Psoas muscle (tissue), 7 donors: ENCODE measurements at regions not wholly inside any gene's neighbourhood (a gene's known extent, or its start where the extent isn't known, plus 50 kb on each side); places are given as distances from the start of the nearest gene placed in this dataset.

Experiments used
- ATAC-seq, 4 donors: fragments of 200-7000 bp; cut with Tn5 transposase; one replicate each; pipeline ENCODE4 v1.9.1; 2020; ENCODE audit warnings: moderate library complexity in 3 of 4, mild to moderate bottlenecking in 2 of 4
- DNase-seq, 2 donors: peaks; one replicate each; pipeline ENCODE4 v3.0.0-alpha.2; 2020
- H3K27ac ChIP-seq: fragments of 200-600 bp; one replicate; pipeline ENCODE4 v1.8.0; 2022
- H3K27me3 ChIP-seq, 3 donors: fragments of 200-600 bp in 1 of 3; one replicate each; pipeline versions ENCODE4 v1.6.1 to v1.8.0; 2013 to 2022; ENCODE audit warnings: low read length in 2 of 3, mild to moderate bottlenecking in 2 of 3, moderate library complexity in 1 of 3; ENCODE audit not compliant: insufficient read depth in 3 of 3
- H3K36me3 ChIP-seq, 2 donors: fragments of 200-600 bp in 1 of 2; one replicate each; pipeline versions ENCODE4 v1.6.1 to v1.8.0; 2013 to 2022; ENCODE audit warnings: low read depth in 1 of 2, mild to moderate bottlenecking in 1 of 2, moderate library complexity in 1 of 2; ENCODE audit not compliant: insufficient read depth in 1 of 2
- H3K4me1 ChIP-seq: fragments of 200-600 bp; one replicate; pipeline ENCODE4 v1.8.0; 2022
- H3K4me3 ChIP-seq: fragments of 200-600 bp; one replicate; pipeline ENCODE4 v1.8.0; 2022; ENCODE audit warnings: mild to moderate bottlenecking
- H3K9me3 ChIP-seq: fragments of 200-600 bp; one replicate; pipeline ENCODE4 v1.8.0; 2022
- CTCF ChIP-seq: fragments of 200-600 bp; IDR thresholded peaks from one replicate; pipeline ENCODE4 v1.8.0; 2022; ENCODE audit warnings: antibody characterized with exemption
- WGBS, 3 donors: extraction: QIAGEN DNeasy Blood & Tissue Kit; methylation state at CpG; one replicate each; pipeline versions ENCODE4 v1.1.6 to v1.1.7; 2013; 5-methylcytosine and 5-hydroxymethylcytosine counted together
- intact Hi-C, 2 donors: fragments of 100-400 bp; cut with DNase I; formaldehyde crosslinking; loops; one replicate each; pipeline versions ENCODE4 v1.11.0 to v1.14.2; 2022
- donor health status: healthy with polysubstance abuse.
- donor health status: DM: no; HTN: no; CAD: no; lungs with moderate emphysema.
- donor health status: Bipolar disorder and iron deficiency.
- donor health status: healthy.
- donor health status: DM: yes; HTN: yes; CAD: no.
- donor health status: DM: no; HTN: no; CAD: no.
- donor health status: DM: yes; HTN: yes; CAD: no.

DNA sequence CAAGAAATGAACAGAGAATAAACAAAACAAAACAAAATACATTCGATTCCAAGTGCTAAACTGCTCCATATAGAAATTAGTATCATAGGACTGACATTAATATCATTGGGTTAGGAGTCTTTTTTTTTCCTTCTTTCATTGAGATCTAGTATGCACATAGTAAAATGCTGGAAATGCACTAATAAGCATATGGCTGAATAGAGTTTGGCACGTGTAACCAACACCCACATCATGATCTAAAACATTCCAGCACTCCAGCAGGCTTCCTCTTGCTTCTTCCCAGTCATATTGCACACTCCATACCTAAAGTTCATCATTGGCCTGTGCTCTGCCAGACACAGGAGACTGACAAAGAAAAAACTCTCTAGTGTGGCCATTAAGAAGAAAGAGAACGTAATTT, 117.5 kb downstream of the POU4F1 start:
- Histone ChIP-seq H3K4me1 (no peaks in the 10 kb centered on the region), H3K9me3 (no peaks in the 10 kb centered on the region), H3K27me3 (no peaks in the 10 kb centered on the region), H3K27ac (no peak overlapping the region), H3K4me3 (no peak overlapping the region), H3K36me3 (no peaks in the 10 kb centered on the region)
- DNase-seq (no peak), ATAC-seq (no peak)
- WGBS, 3 donors, result 68 to 69% (median 68%) methylated on average over 3 of the region's 3 CpGs
- no peak for TF ChIP-seq CTCF
- intact Hi-C loops, result no loop called here

DNA sequence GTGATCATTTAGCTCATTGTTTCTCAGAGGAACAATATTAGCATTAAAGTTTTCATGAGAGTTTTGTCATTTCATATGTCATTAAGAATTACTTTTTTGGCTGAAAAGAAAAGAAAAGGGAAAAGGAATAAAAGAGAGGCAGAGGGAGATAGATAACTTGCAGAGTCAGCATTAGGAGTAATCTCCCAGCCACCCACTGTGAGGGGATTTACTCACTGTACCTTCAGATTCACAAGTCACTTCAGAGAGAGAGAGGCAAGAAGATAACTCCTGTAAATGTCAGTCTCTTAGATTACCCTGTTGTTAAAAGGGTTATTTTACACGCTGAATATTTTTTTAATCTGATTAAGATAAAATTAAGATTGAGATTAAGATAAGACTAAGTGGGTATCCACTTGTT, 125.2 kb downstream of the POU4F1 start:
- no peak overlapping the region for H3K4me3 ChIP-seq
- no peak overlapping the region for H3K27ac ChIP-seq
- no peaks in the 10 kb centered on the region for H3K4me1 ChIP-seq
- no peaks in the 10 kb centered on the region for H3K9me3 ChIP-seq
- TF ChIP-seq CTCF, result no peak
- WGBS, 3 donors, result 89 to 91% (median 90%) methylated on average over 1 of the region's 1 CpG
- DNase-seq (no peak), ATAC-seq (no peak)
- intact Hi-C loops, result no loop called here
- H3K27me3 ChIP-seq, result no peaks in the 10 kb centered on the region
- H3K36me3 ChIP-seq, result no peaks in the 10 kb centered on the region

- ATAC-seq (no peak), DNase-seq (no peak)
- no peak overlapping the region for H3K4me3 ChIP-seq
- no peaks in the 10 kb centered on the region for H3K4me1 ChIP-seq
- TF ChIP-seq CTCF, result no peak
- WGBS, 3 donors, result 76 to 78% (median 76%) methylated on average over 8 of the region's 8 CpGs
- intact Hi-C loops, result no loop called here
- H3K27me3 ChIP-seq, result no peaks in the 10 kb centered on the region
- no peak overlapping the region for H3K27ac ChIP-seq
- H3K36me3 ChIP-seq, result no peaks in the 10 kb centered on the region
- no peaks in the 10 kb centered on the region for H3K9me3 ChIP-seq
These were observed 126.4 kb downstream of the POU4F1 start for GRCh38 chr13:78476910-78477309.

- H3K36me3 ChIP-seq, result no peaks in the 10 kb centered on the region
- no peak for ATAC-seq
- WGBS, 3 donors, result 37 to 45% (median 42%) methylated on average over 2 of the region's 2 CpGs
- intact Hi-C loops, result no loop called here
- no peaks in the 10 kb centered on the region for H3K9me3 ChIP-seq
- H3K27ac ChIP-seq, result no peak overlapping the region
- no peak for TF ChIP-seq CTCF
- no peaks in the 10 kb centered on the region for H3K4me1 ChIP-seq
- no peaks in the 10 kb centered on the region for H3K27me3 ChIP-seq
- H3K4me3 ChIP-seq, result no peak overlapping the region
- no peak for DNase-seq
These were observed 134.7 kb downstream of the POU4F1 start for GRCh38 chr13:78468621-78469020.

- no peak for ATAC-seq
- Histone ChIP-seq H3K27ac (no peak overlapping the region), H3K9me3 (no peaks in the 10 kb centered on the region), H3K4me1 (no peaks in the 10 kb centered on the region), H3K36me3 (no peaks in the 10 kb centered on the region), H3K4me3 (no peak overlapping the region), H3K27me3 (no peaks in the 10 kb centered on the region)
- 62 to 86% (median 67%) methylated on average over 1 of the region's 1 CpG for WGBS, 3 donors
- DNase-seq, result no peak
- intact Hi-C loops, result no loop called here
- no peak for TF ChIP-seq CTCF
These were observed 138.1 kb downstream of the POU4F1 start for GRCh38 chr13:78465250-78465649.
